HepG2 (cell line): ENCODE measurements at regions not wholly inside any gene's neighbourhood (a gene's known extent, or its start where the extent isn't known, plus 50 kb on each side); places are given as distances from the start of the nearest gene placed in this dataset.

Experiments
- ETV6 ChIP-seq: sonication (generic); formaldehyde crosslinking; conservative IDR thresholded peaks from 2 replicates; pipeline ENCODE4 v1.4.0; 2020; ENCODE audit warnings: missing genetic modification reagents
- HDAC1 ChIP-seq: sonication (generic); formaldehyde crosslinking; IDR thresholded peaks from 2 replicates; pipeline ENCODE4 v1.5.1; 2020; ENCODE audit warnings: mild to moderate bottlenecking, missing genetic modification reagents
- MEF2D ChIP-seq: sonication (generic); formaldehyde crosslinking; IDR thresholded peaks from 2 replicates; pipeline ENCODE4 v1.5.1; 2020; ENCODE audit warnings: mild to moderate bottlenecking, missing genetic modification reagents
- NONO ChIP-seq, 2 experiments: fragments of 450-650 bp in 1 of 2; sonication (generic) in 1 of 2; formaldehyde crosslinking in 1 of 2; IDR thresholded peaks in 1 of 2; conservative IDR thresholded peaks in 1 of 2; 2 replicates each; pipeline versions ENCODE4 v1.6.1 to v1.8.0; 2017 to 2022; ENCODE audit warnings: mild to moderate bottlenecking in 1 of 2, missing genetic modification reagents in 1 of 2, moderate library complexity in 1 of 2
- RFXAP ChIP-seq: sonication (generic); formaldehyde crosslinking; IDR thresholded peaks from 2 replicates; pipeline ENCODE4 v1.4.0; 2020; ENCODE audit warnings: missing genetic modification reagents, borderline replicate concordance
- SALL1 ChIP-seq: sonication (generic); formaldehyde crosslinking; IDR thresholded peaks from 2 replicates; pipeline ENCODE4 v1.8.0; 2022; ENCODE audit warnings: mild to moderate bottlenecking, missing genetic modification reagents
- TCF7L2 ChIP-seq: IDR thresholded peaks from 2 replicates; pipeline ENCODE4 v1.6.1; 2011; ENCODE audit warnings: mild to moderate bottlenecking, low read depth, low read length, moderate library complexity
- ZBTB7B ChIP-seq: sonication (generic); formaldehyde crosslinking; IDR thresholded peaks from 2 replicates; pipeline ENCODE4 v1.4.0; 2020; ENCODE audit warnings: missing genetic modification reagents
- ZKSCAN1 ChIP-seq: fragments of 150-350 bp; IDR thresholded peaks from 2 replicates; pipeline ENCODE4 v1.6.1; 2014; ENCODE audit warnings: low read length
- ZKSCAN5 ChIP-seq: sonication (generic); formaldehyde crosslinking; IDR thresholded peaks from 2 replicates; pipeline ENCODE4 v1.5.1; 2020; ENCODE audit warnings: mild to moderate bottlenecking, missing genetic modification reagents
- ZNF761 ChIP-seq: sonication (generic); formaldehyde crosslinking; conservative IDR thresholded peaks from 2 replicates; pipeline ENCODE4 v1.4.0; 2020; ENCODE audit warnings: mild to moderate bottlenecking, missing genetic modification reagents
- TF ChIP-seq, protein P1 (sequence below): sonication (generic); formaldehyde crosslinking; IDR thresholded peaks from 2 replicates; pipeline ENCODE4 v1.4.0; 2020; ENCODE audit warnings: missing genetic modification reagents
- TF ChIP-seq, protein P2 (sequence below): sonication (generic); formaldehyde crosslinking; IDR thresholded peaks from 2 replicates; pipeline ENCODE4 v1.4.0; 2020; ENCODE audit warnings: low read depth, missing genetic modification reagents
- TF ChIP-seq, protein P3 (sequence below): IDR thresholded peaks from 2 replicates; pipeline ENCODE4 v1.6.1; 2018; ENCODE audit warnings: missing genetic modification reagents
- TF ChIP-seq, protein P4 (sequence below): sonication (generic); formaldehyde crosslinking; IDR thresholded peaks from 2 replicates; pipeline ENCODE4 v1.4.0; 2020; ENCODE audit warnings: mild to moderate bottlenecking, missing genetic modification reagents, borderline replicate concordance
- TF ChIP-seq, protein P5 (sequence below): sonication (generic); formaldehyde crosslinking; IDR thresholded peaks from 2 replicates; pipeline ENCODE4 v1.4.0; 2020; ENCODE audit warnings: missing genetic modification reagents; ENCODE audit errors: not compliant biosample characterization

DNA sequence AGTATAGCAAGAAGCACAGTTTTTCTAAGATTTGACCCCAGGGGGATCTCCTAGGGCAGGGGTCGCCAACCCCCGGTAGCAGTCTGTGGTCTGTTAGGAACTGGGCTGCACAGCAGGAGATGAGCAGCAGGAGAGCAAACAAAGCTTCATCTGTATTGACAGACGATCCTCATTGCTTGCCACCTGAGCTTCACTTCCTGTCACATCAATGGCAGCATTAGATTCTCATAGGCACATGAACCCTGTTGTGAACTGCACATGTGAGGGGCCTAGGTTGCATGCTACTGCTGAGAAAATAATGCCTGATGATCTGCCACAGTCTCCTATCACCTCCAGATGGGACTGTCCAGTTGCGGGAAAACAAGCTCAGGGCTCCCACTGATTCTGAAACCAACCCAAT lies 136.2 kb downstream of the RGPD3 start (continued):
- TF ChIP-seq, protein P1, sequence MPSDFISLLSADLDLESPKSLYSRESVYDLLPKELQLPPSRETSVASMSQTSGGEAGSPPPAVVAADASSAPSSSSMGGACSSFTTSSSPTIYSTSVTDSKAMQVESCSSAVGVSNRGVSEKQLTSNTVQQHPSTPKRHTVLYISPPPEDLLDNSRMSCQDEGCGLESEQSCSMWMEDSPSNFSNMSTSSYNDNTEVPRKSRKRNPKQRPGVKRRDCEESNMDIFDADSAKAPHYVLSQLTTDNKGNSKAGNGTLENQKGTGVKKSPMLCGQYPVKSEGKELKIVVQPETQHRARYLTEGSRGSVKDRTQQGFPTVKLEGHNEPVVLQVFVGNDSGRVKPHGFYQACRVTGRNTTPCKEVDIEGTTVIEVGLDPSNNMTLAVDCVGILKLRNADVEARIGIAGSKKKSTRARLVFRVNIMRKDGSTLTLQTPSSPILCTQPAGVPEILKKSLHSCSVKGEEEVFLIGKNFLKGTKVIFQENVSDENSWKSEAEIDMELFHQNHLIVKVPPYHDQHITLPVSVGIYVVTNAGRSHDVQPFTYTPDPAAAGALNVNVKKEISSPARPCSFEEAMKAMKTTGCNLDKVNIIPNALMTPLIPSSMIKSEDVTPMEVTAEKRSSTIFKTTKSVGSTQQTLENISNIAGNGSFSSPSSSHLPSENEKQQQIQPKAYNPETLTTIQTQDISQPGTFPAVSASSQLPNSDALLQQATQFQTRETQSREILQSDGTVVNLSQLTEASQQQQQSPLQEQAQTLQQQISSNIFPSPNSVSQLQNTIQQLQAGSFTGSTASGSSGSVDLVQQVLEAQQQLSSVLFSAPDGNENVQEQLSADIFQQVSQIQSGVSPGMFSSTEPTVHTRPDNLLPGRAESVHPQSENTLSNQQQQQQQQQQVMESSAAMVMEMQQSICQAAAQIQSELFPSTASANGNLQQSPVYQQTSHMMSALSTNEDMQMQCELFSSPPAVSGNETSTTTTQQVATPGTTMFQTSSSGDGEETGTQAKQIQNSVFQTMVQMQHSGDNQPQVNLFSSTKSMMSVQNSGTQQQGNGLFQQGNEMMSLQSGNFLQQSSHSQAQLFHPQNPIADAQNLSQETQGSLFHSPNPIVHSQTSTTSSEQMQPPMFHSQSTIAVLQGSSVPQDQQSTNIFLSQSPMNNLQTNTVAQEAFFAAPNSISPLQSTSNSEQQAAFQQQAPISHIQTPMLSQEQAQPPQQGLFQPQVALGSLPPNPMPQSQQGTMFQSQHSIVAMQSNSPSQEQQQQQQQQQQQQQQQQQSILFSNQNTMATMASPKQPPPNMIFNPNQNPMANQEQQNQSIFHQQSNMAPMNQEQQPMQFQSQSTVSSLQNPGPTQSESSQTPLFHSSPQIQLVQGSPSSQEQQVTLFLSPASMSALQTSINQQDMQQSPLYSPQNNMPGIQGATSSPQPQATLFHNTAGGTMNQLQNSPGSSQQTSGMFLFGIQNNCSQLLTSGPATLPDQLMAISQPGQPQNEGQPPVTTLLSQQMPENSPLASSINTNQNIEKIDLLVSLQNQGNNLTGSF (CRISPR knock-in tag), result peak; percentile 49; the same call in 1 of the 2 replicates
- TF ChIP-seq SALL1 (peak; percentile 98), ZKSCAN5 (CRISPR knock-in tag) (peak; percentile 85; the same call in 1 of the 2 replicates), MEF2D (CRISPR knock-in tag) (peak; percentile 63; the same call in 1 of the 2 replicates), RFXAP (0 out of 2 replicates have a peak, but pooled peaks have one; percentile 30), ZKSCAN1 (no peak), NONO (IDR thresholded peaks at IDR 0.05) (no peak), NONO (CRISPR knock-in tag; conservative IDR thresholded peaks at IDR 0.05) (0 out of 2 replicates have a peak, but pooled peaks have one; percentile 37), ZNF761 (CRISPR knock-in tag) (no peak), ZBTB7B (CRISPR knock-in tag) (peak; percentile 76), HDAC1 (peak; percentile 77), TCF7L2 (no peak), ETV6 (CRISPR knock-in tag) (no peak)
- TF ChIP-seq, protein P2, sequence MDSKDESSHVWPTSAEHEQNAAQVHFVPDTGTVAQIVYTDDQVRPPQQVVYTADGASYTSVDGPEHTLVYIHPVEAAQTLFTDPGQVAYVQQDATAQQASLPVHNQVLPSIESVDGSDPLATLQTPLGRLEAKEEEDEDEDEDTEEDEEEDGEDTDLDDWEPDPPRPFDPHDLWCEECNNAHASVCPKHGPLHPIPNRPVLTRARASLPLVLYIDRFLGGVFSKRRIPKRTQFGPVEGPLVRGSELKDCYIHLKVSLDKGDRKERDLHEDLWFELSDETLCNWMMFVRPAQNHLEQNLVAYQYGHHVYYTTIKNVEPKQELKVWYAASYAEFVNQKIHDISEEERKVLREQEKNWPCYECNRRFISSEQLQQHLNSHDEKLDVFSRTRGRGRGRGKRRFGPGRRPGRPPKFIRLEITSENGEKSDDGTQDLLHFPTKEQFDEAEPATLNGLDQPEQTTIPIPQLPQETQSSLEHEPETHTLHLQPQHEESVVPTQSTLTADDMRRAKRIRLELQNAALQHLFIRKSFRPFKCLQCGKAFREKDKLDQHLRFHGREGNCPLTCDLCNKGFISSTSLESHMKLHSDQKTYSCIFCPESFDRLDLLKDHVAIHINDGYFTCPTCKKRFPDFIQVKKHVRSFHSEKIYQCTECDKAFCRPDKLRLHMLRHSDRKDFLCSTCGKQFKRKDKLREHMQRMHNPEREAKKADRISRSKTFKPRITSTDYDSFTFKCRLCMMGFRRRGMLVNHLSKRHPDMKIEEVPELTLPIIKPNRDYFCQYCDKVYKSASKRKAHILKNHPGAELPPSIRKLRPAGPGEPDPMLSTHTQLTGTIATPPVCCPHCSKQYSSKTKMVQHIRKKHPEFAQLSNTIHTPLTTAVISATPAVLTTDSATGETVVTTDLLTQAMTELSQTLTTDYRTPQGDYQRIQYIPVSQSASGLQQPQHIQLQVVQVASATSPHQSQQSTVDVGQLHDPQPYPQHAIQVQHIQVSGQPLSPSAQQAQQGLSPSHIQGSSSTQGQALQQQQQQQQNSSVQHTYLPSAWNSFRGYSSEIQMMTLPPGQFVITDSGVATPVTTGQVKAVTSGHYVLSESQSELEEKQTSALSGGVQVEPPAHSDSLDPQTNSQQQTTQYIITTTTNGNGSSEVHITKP (CRISPR knock-in tag), result 0 out of 2 replicates have a peak, but pooled peaks have one; percentile 47
- TF ChIP-seq, protein P3, sequence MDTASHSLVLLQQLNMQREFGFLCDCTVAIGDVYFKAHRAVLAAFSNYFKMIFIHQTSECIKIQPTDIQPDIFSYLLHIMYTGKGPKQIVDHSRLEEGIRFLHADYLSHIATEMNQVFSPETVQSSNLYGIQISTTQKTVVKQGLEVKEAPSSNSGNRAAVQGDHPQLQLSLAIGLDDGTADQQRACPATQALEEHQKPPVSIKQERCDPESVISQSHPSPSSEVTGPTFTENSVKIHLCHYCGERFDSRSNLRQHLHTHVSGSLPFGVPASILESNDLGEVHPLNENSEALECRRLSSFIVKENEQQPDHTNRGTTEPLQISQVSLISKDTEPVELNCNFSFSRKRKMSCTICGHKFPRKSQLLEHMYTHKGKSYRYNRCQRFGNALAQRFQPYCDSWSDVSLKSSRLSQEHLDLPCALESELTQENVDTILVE (CRISPR knock-in tag), result no peak
- TF ChIP-seq, protein P4, sequence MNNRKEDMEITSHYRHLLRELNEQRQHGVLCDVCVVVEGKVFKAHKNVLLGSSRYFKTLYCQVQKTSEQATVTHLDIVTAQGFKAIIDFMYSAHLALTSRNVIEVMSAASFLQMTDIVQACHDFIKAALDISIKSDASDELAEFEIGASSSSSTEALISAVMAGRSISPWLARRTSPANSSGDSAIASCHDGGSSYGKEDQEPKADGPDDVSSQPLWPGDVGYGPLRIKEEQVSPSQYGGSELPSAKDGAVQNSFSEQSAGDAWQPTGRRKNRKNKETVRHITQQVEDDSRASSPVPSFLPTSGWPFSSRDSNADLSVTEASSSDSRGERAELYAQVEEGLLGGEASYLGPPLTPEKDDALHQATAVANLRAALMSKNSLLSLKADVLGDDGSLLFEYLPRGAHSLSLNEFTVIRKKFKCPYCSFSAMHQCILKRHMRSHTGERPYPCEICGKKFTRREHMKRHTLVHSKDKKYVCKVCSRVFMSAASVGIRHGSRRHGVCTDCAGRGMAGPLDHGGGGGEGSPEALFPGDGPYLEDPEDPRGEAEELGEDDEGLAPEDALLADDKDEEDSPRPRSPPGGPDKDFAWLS (CRISPR knock-in tag), result no peak
- TF ChIP-seq, protein P5, sequence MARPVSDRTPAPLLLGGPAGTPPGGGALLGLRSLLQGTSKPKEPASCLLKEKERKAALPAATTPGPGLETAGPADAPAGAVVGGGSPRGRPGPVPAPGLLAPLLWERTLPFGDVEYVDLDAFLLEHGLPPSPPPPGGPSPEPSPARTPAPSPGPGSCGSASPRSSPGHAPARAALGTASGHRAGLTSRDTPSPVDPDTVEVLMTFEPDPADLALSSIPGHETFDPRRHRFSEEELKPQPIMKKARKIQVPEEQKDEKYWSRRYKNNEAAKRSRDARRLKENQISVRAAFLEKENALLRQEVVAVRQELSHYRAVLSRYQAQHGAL (CRISPR knock-in tag), result no peak
